Endothelial cell of umbilical vein (primary cell): ENCODE measurements at regions not wholly inside any gene's neighbourhood (a gene's known extent, or its start where the extent isn't known, plus 50 kb on each side); places are given as distances from the start of the nearest gene placed in this dataset.
"Not testable (repeated sequence)": the region's sequence is repeated elsewhere in the genome, so short reads cannot be mapped to it uniquely, and the experiment has no call there.

Source experiments
- BruUV-seq: library from RNA; stranded (reverse); fragments of 400-500 nt; replicated peaks from 2 replicates; lab custom pipeline; 2021; lab: Mats Ljungman, UMichigan
- CTCF ChIA-PET: fragments of 300-600, 350-600 bp; sonication (Branson Sonifier 250); formaldehyde crosslinking; loops from one replicate; lab custom pipeline; 2021; ENCODE audit warnings: antibody characterized with exemption, inconsistent platforms; lab: Charles Lee
- POLR2A ChIA-PET: fragments of 300-600, 350-600 bp; sonication (Branson Sonifier 250); formaldehyde crosslinking; loops from one replicate; lab custom pipeline; 2021; ENCODE audit warnings: antibody characterized with exemption, inconsistent platforms; lab: Charles Lee
- DNase-seq: peaks from one replicate; pipeline ENCODE4 v3.0.0-alpha.2; 2011; ENCODE audit warnings: low read depth, low spot score
- FAIRE-seq: peaks from 2 replicates; lab custom pipeline; 2011; peaks lifted over from hg19 to GRCh38; lab: Jason Lieb, UNC
- H2AFZ ChIP-seq: 2 replicates; pipeline ENCODE4 v1.6.0; 2012; ENCODE audit warnings: low read depth, low read length, control low read depth, inconsistent platforms
- H3K27ac ChIP-seq: 2 replicates; pipeline ENCODE4 v1.5.1; 2011; ENCODE audit warnings: low read depth, mild to moderate bottlenecking, control low read depth, low read length, moderate library complexity; ENCODE audit not compliant: insufficient read depth
- H3K27me3 ChIP-seq, 2 experiments: 2 replicates each; pipeline versions ENCODE4 v1.6.0 to v1.6.1; 2011; ENCODE audit warnings: low read length in 2 of 2, mixed read lengths in 1 of 2; ENCODE audit not compliant: control insufficient read depth in 2 of 2, insufficient read depth in 2 of 2
- H3K36me3 ChIP-seq, 2 experiments: 2 replicates in 1 of 2; 3 replicates in 1 of 2; pipeline ENCODE4 v1.5.1; 2011; ENCODE audit warnings: low read length in 2 of 2, mild to moderate bottlenecking in 1 of 2, moderate library complexity in 1 of 2; ENCODE audit not compliant: control insufficient read depth in 2 of 2, insufficient read depth in 2 of 2; ENCODE audit errors: extremely low read depth in 1 of 2
- H3K4me1 ChIP-seq: 3 replicates; pipeline ENCODE4 v1.5.1; 2011; ENCODE audit warnings: mild to moderate bottlenecking, low read length; ENCODE audit not compliant: control insufficient read depth, insufficient read depth; ENCODE audit errors: extremely low read depth
- H3K4me2 ChIP-seq: 2 replicates; pipeline ENCODE4 v1.6.1; 2011; ENCODE audit warnings: low read length, control low read depth, mixed read lengths; ENCODE audit not compliant: insufficient read depth
- H3K4me3 ChIP-seq, 3 experiments: fragments of 200-600 bp in 1 of 3; sonication (generic), shearing (Covaris generic) in 1 of 3; replicated peaks in 1 of 3; 2 replicates each; pipeline ENCODE4 v1.5.1; 2011 to 2016; ENCODE audit warnings: control low read depth in 3 of 3, low read length in 3 of 3, mild to moderate bottlenecking in 2 of 3, inconsistent platforms in 1 of 3, low read depth in 1 of 3, moderate library complexity in 1 of 3; ENCODE audit not compliant: insufficient read depth in 1 of 3
- H3K79me2 ChIP-seq: 2 replicates; pipeline ENCODE4 v1.6.0; 2012; ENCODE audit warnings: low read length, inconsistent platforms; ENCODE audit not compliant: control insufficient read depth, insufficient read depth
- H3K9ac ChIP-seq: replicated peaks from 2 replicates; pipeline ENCODE3; 2011; ENCODE audit warnings: low read length, control low read depth; ENCODE audit not compliant: insufficient read depth; ENCODE audit errors: extremely low read depth
- H3K9me1 ChIP-seq: replicated peaks from 3 replicates; pipeline ENCODE4 v1.6.0; 2011; ENCODE audit warnings: mild to moderate bottlenecking, low read length; ENCODE audit not compliant: control insufficient read depth, insufficient read depth; ENCODE audit errors: extremely low read depth
- H3K9me3 ChIP-seq: replicated peaks from 2 replicates; pipeline ENCODE4 v1.5.1; 2012; ENCODE audit warnings: low read length, inconsistent platforms; ENCODE audit not compliant: control insufficient read depth, insufficient read depth
- H4K20me1 ChIP-seq: replicated peaks from 2 replicates; pipeline ENCODE3; 2011; ENCODE audit warnings: mild to moderate bottlenecking, low read length; ENCODE audit not compliant: control insufficient read depth, insufficient read depth; ENCODE audit errors: extremely low read depth
- CTCF ChIP-seq, 2 donors: IDR thresholded peaks; 1 replicate in 1 of 2; 2 replicates in 1 of 2; pipeline ENCODE4 v1.5.1; 2011; ENCODE audit warnings: low read length in 2 of 2, mild to moderate bottlenecking in 2 of 2, moderate library complexity in 2 of 2, control low read depth in 1 of 2, inconsistent platforms in 1 of 2, low read depth in 1 of 2; ENCODE audit not compliant: insufficient read depth in 1 of 2; ENCODE audit errors: extremely low read depth in 1 of 2
- EZH2 ChIP-seq: IDR thresholded peaks from 2 replicates; pipeline ENCODE4 v1.6.1; 2012; ENCODE audit warnings: borderline replicate concordance, low read depth, mild to moderate bottlenecking, moderate library complexity, low read length, inconsistent platforms; ENCODE audit not compliant: severe bottlenecking
- FOS ChIP-seq: IDR thresholded peaks from 2 replicates; pipeline ENCODE4 v1.6.1; 2011; ENCODE audit warnings: mild to moderate bottlenecking, low read length, moderate library complexity, borderline replicate concordance; ENCODE audit not compliant: insufficient read depth
- GATA2 ChIP-seq: IDR thresholded peaks from 2 replicates; pipeline ENCODE4 v1.7.0; 2011; ENCODE audit warnings: low read depth, mild to moderate bottlenecking, moderate library complexity, mixed read lengths, low read length; ENCODE audit not compliant: insufficient read length, insufficient read depth
- JUN ChIP-seq: IDR thresholded peaks from 2 replicates; pipeline ENCODE4 v1.6.1; 2011; ENCODE audit warnings: borderline replicate concordance, low read depth; ENCODE audit not compliant: insufficient read length, insufficient read depth
- MYC ChIP-seq: IDR thresholded peaks from one replicate; pipeline ENCODE4 v1.6.1; 2011; ENCODE audit warnings: mild to moderate bottlenecking, low read depth, low read length
- POLR2A ChIP-seq: IDR thresholded peaks from 2 replicates; pipeline ENCODE4 v1.6.1; 2012; ENCODE audit warnings: low read depth, mild to moderate bottlenecking, control low read depth, low read length
- POLR2AphosphoS5 ChIP-seq: IDR thresholded peaks from 2 replicates; pipeline ENCODE4 v1.6.1; 2012; ENCODE audit warnings: low read depth, mild to moderate bottlenecking, control low read depth, low read length, moderate library complexity; ENCODE audit not compliant: insufficient read depth
- dilution Hi-C: fragments of 300-500 bp; cut with MboI; formaldehyde crosslinking; loops from one replicate; pipeline ENCODE4 v1.15.0; 2019; ENCODE audit warnings: low sequenced_read_pairs; ENCODE audit not compliant: extremely low pct_ligation_motif_present
- intact Hi-C: fragments of 100-400 bp; cut with micrococcal nuclease; formaldehyde crosslinking; loops from one replicate; pipeline ENCODE4 v1.10.0; 2022
- TF ChIP-seq, protein P1 (sequence below): IDR thresholded peaks from 2 replicates; pipeline ENCODE4 v1.6.1; 2011; ENCODE audit not compliant: insufficient read depth, insufficient read length

- Histone ChIP-seq H3K4me1 (no peaks in the 10 kb centered on the region), H3K4me2 (no peak overlapping the region), H3K4me3 (no peak overlapping the region), H4K20me1 (no peaks in the 10 kb centered on the region), H3K9me3 (peaks cover 2% of the 10 kb centered on the region), H3K36me3 (peaks cover 24 to 35% of the 10 kb centered on the region in 2 experiments), H3K9me1 (no peaks in the 10 kb centered on the region), H3K9ac (no peak overlapping the region), H2AFZ (no peak overlapping the region), H3K27me3 (no peaks in the 10 kb centered on the region), H3K79me2 (peaks cover 13% of the 10 kb centered on the region), H3K27ac (no peak overlapping the region)
- POLR2A ChIA-PET = no interaction called here
- intact Hi-C loops (no loop called here), dilution Hi-C loops (no loop called here)
- FAIRE-seq (peak; percentile 37), DNase-seq (no peak)
- TF ChIP-seq JUN = no peak
- TF ChIP-seq POLR2AphosphoS5 = no peak
- TF ChIP-seq EZH2 = no peak
- TF ChIP-seq FOS = no peak
- no peak for TF ChIP-seq POLR2A
- TF ChIP-seq GATA2 = no peak
- TF ChIP-seq, protein P1, sequence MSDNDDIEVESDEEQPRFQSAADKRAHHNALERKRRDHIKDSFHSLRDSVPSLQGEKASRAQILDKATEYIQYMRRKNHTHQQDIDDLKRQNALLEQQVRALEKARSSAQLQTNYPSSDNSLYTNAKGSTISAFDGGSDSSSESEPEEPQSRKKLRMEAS = no peak
- no peak for TF ChIP-seq CTCF (IDR thresholded peaks at IDR 0.05; ENCODE audit: extremely low read depth in 1 of 2, insufficient read depth in 1 of 2, low read depth in 1 of 2, low read length in 2 of 2)
- no peak for TF ChIP-seq MYC
- CTCF ChIA-PET = interaction anchor here (1.2 kb wide), 1 partner anchor 9 kb away, joined by 4 read pairs; no protein-coding TSS in a partner anchor
- BruUV-seq = no TSS peak
These were observed 203.6 kb downstream of the C12orf75 start for GRCh38 chr12:105534068-105534467.

GRCh38 chr12:105535033-105535432 is 204.5 kb downstream of the C12orf75 start:
- H3K9me1 ChIP-seq, CTCF ChIA-PET, POLR2A ChIA-PET, H3K27ac ChIP-seq, BruUV-seq, dilution Hi-C loops, H3K27me3 ChIP-seq, intact Hi-C loops, H3K4me2 ChIP-seq, H3K4me1 ChIP-seq, H3K9ac ChIP-seq, FAIRE-seq, H3K9me3 ChIP-seq, H2AFZ ChIP-seq, H4K20me1 ChIP-seq, DNase-seq, H3K4me3 ChIP-seq, H3K79me2 ChIP-seq: not testable (repeated sequence)
- H3K36me3 ChIP-seq = peaks cover 26 to 38% of the 10 kb centered on the region in 2 experiments
